ENCODE measurements at regions not wholly inside any gene's neighbourhood (a gene's known extent, or its start where the extent isn't known, plus 50 kb on each side); places are given as distances from the start of the nearest gene placed in this dataset.

DNA sequence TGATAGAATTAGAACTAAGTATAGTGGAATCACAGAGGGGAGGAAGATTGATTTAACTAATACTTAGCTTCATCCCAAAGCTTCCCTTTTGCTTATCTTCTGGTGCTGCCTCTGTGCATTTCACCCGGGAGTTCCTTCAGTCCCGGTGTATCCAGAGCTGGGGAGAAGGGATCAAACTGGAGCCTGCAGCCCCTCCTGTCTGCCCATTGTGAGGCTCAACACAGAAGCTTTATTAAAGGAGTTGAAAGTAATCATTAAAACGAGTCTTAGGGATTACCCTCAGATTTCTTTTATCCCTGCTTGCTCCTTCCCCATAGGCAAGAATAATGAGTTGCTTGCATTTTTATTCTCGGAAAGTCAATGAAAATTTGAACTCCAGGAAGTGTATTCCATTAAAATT lies 739.7 kb upstream of the DDX18 start:
- no peaks in the 10 kb centered on the region for H3K36me3 ChIP-seq (ENCODE audit: insufficient read depth, low read length)
- H3K4me3 ChIP-seq (ENCODE audit: low read depth in 1 of 2, low read length in 2 of 2) = no peak overlapping the region
- no peak overlapping the region for H3K9ac ChIP-seq (ENCODE audit: low read depth, low read length)
- H3K27me3 ChIP-seq (ENCODE audit: insufficient read depth, low read length, poor library complexity) = no peaks in the 10 kb centered on the region
- H3K4me2 ChIP-seq (ENCODE audit: insufficient read depth, low read length) = no peak overlapping the region
- no peaks in the 10 kb centered on the region for H3K9me3 ChIP-seq (ENCODE audit: insufficient read depth, low read length, severe bottlenecking)
- H4K20me1 ChIP-seq (ENCODE audit: insufficient read depth, low read length) = no peaks in the 10 kb centered on the region
- TF ChIP-seq, protein P1, sequence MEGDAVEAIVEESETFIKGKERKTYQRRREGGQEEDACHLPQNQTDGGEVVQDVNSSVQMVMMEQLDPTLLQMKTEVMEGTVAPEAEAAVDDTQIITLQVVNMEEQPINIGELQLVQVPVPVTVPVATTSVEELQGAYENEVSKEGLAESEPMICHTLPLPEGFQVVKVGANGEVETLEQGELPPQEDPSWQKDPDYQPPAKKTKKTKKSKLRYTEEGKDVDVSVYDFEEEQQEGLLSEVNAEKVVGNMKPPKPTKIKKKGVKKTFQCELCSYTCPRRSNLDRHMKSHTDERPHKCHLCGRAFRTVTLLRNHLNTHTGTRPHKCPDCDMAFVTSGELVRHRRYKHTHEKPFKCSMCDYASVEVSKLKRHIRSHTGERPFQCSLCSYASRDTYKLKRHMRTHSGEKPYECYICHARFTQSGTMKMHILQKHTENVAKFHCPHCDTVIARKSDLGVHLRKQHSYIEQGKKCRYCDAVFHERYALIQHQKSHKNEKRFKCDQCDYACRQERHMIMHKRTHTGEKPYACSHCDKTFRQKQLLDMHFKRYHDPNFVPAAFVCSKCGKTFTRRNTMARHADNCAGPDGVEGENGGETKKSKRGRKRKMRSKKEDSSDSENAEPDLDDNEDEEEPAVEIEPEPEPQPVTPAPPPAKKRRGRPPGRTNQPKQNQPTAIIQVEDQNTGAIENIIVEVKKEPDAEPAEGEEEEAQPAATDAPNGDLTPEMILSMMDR (IDR thresholded peaks at IDR 0.05; ENCODE audit: borderline replicate concordance, extremely low read depth, low read length, poor library complexity, severe bottlenecking) = no peak
- no peak for TF ChIP-seq EZH2 (IDR thresholded peaks at IDR 0.05; ENCODE audit: borderline replicate concordance, low read depth, low read length, severe bottlenecking)
- no peak overlapping the region for H2AFZ ChIP-seq (ENCODE audit: low read depth, low read length)
- no peaks in the 10 kb centered on the region for H3K79me2 ChIP-seq (ENCODE audit: insufficient read depth, low read length)
- no peak for DNase-seq
- H3K27ac ChIP-seq (ENCODE audit: low read length) = no peak overlapping the region
- H3K4me1 ChIP-seq (ENCODE audit: insufficient read depth, low read length) = no peaks in the 10 kb centered on the region
- ATAC-seq (ENCODE audit: insufficient read depth, low read depth) = no peak

DNA sequence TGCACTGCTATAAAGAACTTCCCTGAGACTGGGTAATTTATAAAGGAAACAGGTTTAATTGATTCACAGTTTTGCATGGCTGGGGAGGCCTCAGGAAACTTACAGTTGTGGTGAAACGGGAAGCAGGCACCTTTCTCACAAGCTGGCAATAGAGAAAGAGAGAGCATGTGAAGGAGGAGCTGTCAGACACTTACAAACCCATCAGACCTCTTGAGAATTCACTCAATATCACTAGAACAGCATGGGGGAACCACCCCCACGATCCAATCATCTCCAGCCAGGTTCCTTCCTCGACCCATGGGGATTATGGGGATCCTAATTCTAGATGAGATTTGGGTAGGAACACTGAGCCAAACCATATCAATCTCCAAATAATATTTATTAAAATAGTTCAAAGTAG lies 729.2 kb upstream of the DDX18 start:
- no peak for TF ChIP-seq EZH2 (IDR thresholded peaks at IDR 0.05; ENCODE audit: borderline replicate concordance, low read depth, low read length, severe bottlenecking)
- TF ChIP-seq, protein P1 (IDR thresholded peaks at IDR 0.05; ENCODE audit: borderline replicate concordance, extremely low read depth, low read length, poor library complexity, severe bottlenecking) = no peak
- H4K20me1 ChIP-seq (ENCODE audit: insufficient read depth, low read length) = no peaks in the 10 kb centered on the region
- ATAC-seq (ENCODE audit: insufficient read depth, low read depth) (no peak), DNase-seq (no peak)
- H3K79me2 ChIP-seq (ENCODE audit: insufficient read depth, low read length) = no peaks in the 10 kb centered on the region
- no peak overlapping the region for H3K9ac ChIP-seq (ENCODE audit: low read depth, low read length)
- H3K27me3 ChIP-seq (ENCODE audit: insufficient read depth, low read length, poor library complexity) = no peaks in the 10 kb centered on the region
- no peak overlapping the region for H3K4me2 ChIP-seq (ENCODE audit: insufficient read depth, low read length)
- no peaks in the 10 kb centered on the region for H3K4me1 ChIP-seq (ENCODE audit: insufficient read depth, low read length)
- H3K36me3 ChIP-seq (ENCODE audit: insufficient read depth, low read length) = no peaks in the 10 kb centered on the region
- no peak overlapping the region for H3K4me3 ChIP-seq (ENCODE audit: low read depth in 1 of 2, low read length in 2 of 2)
- H3K9me3 ChIP-seq (ENCODE audit: insufficient read depth, low read length, severe bottlenecking) = no peaks in the 10 kb centered on the region
- no peak overlapping the region for H2AFZ ChIP-seq (ENCODE audit: low read depth, low read length)
- H3K27ac ChIP-seq (ENCODE audit: low read length) = no peak overlapping the region

DNA sequence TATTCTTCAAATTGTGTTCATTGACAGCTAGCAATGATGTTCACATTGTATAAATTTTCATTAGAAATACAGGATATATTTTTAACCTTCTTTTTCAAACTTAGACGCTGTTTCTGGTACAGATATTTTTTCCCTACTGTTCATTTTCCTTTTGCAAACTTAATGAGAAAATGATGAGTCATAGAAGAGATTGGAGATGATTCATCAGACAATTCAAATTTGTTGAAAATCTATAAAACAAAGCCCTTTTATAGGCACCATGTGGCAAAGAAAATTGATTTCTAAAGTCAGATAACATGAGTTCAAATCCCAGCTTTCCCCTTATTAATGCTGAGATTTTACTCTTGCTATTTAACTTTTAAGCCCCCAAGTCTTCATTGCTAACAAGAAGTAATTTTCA lies 728.8 kb upstream of the DDX18 start:
- no peak for TF ChIP-seq EZH2 (IDR thresholded peaks at IDR 0.05; ENCODE audit: borderline replicate concordance, low read depth, low read length, severe bottlenecking)
- TF ChIP-seq, protein P1 (IDR thresholded peaks at IDR 0.05; ENCODE audit: borderline replicate concordance, extremely low read depth, low read length, poor library complexity, severe bottlenecking) = no peak
- Histone ChIP-seq H3K36me3 (ENCODE audit: insufficient read depth, low read length) (no peaks in the 10 kb centered on the region), H3K27ac (ENCODE audit: low read length) (no peak overlapping the region), H4K20me1 (ENCODE audit: insufficient read depth, low read length) (no peaks in the 10 kb centered on the region), H2AFZ (ENCODE audit: low read depth, low read length) (no peak overlapping the region), H3K79me2 (ENCODE audit: insufficient read depth, low read length) (no peaks in the 10 kb centered on the region), H3K9me3 (ENCODE audit: insufficient read depth, low read length, severe bottlenecking) (no peaks in the 10 kb centered on the region), H3K4me3 (ENCODE audit: low read depth in 1 of 2, low read length in 2 of 2) (no peak overlapping the region), H3K27me3 (ENCODE audit: insufficient read depth, low read length, poor library complexity) (no peaks in the 10 kb centered on the region), H3K4me2 (ENCODE audit: insufficient read depth, low read length) (no peak overlapping the region), H3K4me1 (ENCODE audit: insufficient read depth, low read length) (no peaks in the 10 kb centered on the region), H3K9ac (ENCODE audit: low read depth, low read length) (no peak overlapping the region)
- DNase-seq (no peak), ATAC-seq (ENCODE audit: insufficient read depth, low read depth) (no peak)

Data from DND-41 (cell line).